ENCODE measurements at regions not wholly inside any gene's neighbourhood (a gene's known extent, or its start where the extent isn't known, plus 50 kb on each side); places are given as distances from the start of the nearest gene placed in this dataset.

DNA sequence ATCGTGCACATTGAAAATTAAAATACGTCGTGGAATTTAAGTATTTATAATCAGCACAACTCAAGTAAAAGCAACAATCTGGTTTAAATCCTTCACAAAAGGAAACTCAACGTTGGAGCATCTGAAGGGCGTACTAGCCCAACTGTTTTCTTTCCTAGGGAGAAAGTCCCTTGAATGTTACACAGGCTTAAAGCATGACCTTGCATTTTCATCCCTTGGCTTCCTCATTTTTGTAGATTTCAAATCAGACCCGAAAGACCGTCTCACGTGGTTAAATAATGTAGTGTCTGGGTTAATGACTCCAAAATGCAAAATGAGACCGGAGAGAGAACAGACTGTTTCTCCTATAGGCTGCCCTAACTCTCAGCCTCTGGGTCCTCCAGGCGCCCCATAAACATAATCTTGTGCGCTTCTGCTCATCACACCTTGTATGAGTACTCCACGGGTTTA is 249.2 kb upstream of the RREB1 start:
- H3K27me3 ChIP-seq (ENCODE audit: insufficient read depth, poor library complexity, severe bottlenecking) = no peaks in the 10 kb centered on the region
- H3K4me3 ChIP-seq (ENCODE audit: severe bottlenecking) = no peak overlapping the region
- ATAC-seq (ENCODE audit: low read depth) (no peak), DNase-seq (ENCODE audit: low spot score) (no peak)
- peaks cover 21% of the 10 kb centered on the region for H3K4me1 ChIP-seq (ENCODE audit: insufficient read depth, poor library complexity, severe bottlenecking)
- no peaks in the 10 kb centered on the region for H3K9me3 ChIP-seq (ENCODE audit: severe bottlenecking)
- no peaks in the 10 kb centered on the region for H3K36me3 ChIP-seq (ENCODE audit: low read depth)
- H3K27ac ChIP-seq (ENCODE audit: poor library complexity, severe bottlenecking) = peak overlapping the region; percentile 92
- no peak for TF ChIP-seq CTCF (IDR thresholded peaks at IDR 0.05; ENCODE audit: poor library complexity, severe bottlenecking)

DNA sequence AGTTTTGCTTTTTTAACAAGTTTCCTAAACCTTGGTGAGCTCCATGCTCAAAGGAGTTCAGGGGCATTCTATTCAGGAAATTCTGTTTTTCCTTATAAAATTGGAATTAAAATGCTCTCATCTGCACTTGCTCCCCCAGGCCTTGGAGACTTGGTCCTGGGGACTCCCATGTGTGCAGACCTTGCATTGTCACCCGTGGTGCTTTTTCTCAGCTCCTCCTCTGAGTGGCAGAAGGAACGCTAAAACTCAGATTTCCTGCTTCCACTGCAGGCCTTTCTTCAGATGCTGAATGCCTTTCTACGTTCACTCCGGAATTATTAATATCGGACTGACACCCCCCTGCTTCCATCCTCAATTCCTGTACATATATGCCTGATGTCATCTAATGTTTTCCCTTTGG is 248.7 kb upstream of the RREB1 start:
- ATAC-seq (ENCODE audit: low read depth) = no peak
- H3K36me3 ChIP-seq (ENCODE audit: low read depth) = no peaks in the 10 kb centered on the region
- H3K27ac ChIP-seq (ENCODE audit: poor library complexity, severe bottlenecking) = peak overlapping the region; percentile 92
- H3K4me1 ChIP-seq (ENCODE audit: insufficient read depth, poor library complexity, severe bottlenecking) = peaks cover 21% of the 10 kb centered on the region
- no peak for TF ChIP-seq CTCF (IDR thresholded peaks at IDR 0.05; ENCODE audit: poor library complexity, severe bottlenecking)
- H3K9me3 ChIP-seq (ENCODE audit: severe bottlenecking) = no peaks in the 10 kb centered on the region
- H3K4me3 ChIP-seq (ENCODE audit: severe bottlenecking) = no peak overlapping the region
- no peaks in the 10 kb centered on the region for H3K27me3 ChIP-seq (ENCODE audit: insufficient read depth, poor library complexity, severe bottlenecking)
- no peak for DNase-seq (ENCODE audit: low spot score)

DNA sequence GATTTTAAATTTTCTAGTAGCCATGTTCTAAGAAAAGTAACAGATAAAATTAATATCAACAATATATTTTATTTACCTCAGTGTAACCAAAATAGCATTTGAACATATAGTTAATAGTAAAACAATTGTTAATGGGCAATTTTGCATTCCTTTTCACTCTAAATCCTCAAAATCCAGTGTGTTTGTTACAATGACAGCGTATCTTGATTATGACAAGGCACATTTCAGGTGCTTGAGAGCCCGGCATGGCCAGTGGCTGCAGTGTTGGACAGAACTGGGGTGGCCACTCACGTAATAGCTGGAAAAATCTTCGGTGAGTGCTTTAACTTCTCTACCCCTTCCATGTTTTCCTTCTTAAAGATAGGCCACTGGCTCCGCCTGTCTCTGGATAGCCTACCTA is 248.0 kb upstream of the RREB1 start:
- TF ChIP-seq CTCF (IDR thresholded peaks at IDR 0.05; ENCODE audit: poor library complexity, severe bottlenecking) = no peak
- H3K27me3 ChIP-seq (ENCODE audit: insufficient read depth, poor library complexity, severe bottlenecking) = no peaks in the 10 kb centered on the region
- ATAC-seq (ENCODE audit: low read depth) = no peak
- H3K4me1 ChIP-seq (ENCODE audit: insufficient read depth, poor library complexity, severe bottlenecking) = peaks cover 21% of the 10 kb centered on the region
- H3K36me3 ChIP-seq (ENCODE audit: low read depth) = no peaks in the 10 kb centered on the region
- no peak overlapping the region for H3K27ac ChIP-seq (ENCODE audit: poor library complexity, severe bottlenecking)
- DNase-seq (ENCODE audit: low spot score) = no peak
- H3K9me3 ChIP-seq (ENCODE audit: severe bottlenecking) = no peaks in the 10 kb centered on the region
- H3K4me3 ChIP-seq (ENCODE audit: severe bottlenecking) = no peak overlapping the region

DNA sequence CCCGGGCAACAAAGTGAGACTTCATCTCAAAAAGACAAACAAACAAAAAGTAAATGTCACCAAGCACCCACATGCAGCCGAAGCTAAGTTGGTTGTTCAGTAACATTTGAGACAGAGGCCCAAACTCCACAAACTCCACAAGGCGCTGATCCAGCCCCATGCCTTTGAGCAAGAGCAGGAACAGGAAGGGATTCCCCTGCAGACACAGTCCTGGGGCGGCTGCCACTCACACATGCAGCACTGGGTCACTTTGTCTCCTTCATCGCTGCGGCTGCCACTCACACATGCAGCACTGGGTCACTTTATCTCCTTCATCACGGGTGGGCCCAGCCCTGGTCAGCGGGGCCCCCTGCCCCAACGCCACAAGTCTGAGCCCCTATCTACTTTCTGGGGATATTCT is 246.9 kb upstream of the RREB1 start:
- no peaks in the 10 kb centered on the region for H3K27me3 ChIP-seq (ENCODE audit: insufficient read depth, poor library complexity, severe bottlenecking)
- TF ChIP-seq CTCF (IDR thresholded peaks at IDR 0.05; ENCODE audit: poor library complexity, severe bottlenecking) = no peak
- H3K9me3 ChIP-seq (ENCODE audit: severe bottlenecking) = no peaks in the 10 kb centered on the region
- H3K4me3 ChIP-seq (ENCODE audit: severe bottlenecking) = no peak overlapping the region
- DNase-seq (ENCODE audit: low spot score) (no peak), ATAC-seq (ENCODE audit: low read depth) (no peak)
- no peaks in the 10 kb centered on the region for H3K36me3 ChIP-seq (ENCODE audit: low read depth)
- H3K27ac ChIP-seq (ENCODE audit: poor library complexity, severe bottlenecking) = no peak overlapping the region
- H3K4me1 ChIP-seq (ENCODE audit: insufficient read depth, poor library complexity, severe bottlenecking) = peaks cover 21% of the 10 kb centered on the region

DNA sequence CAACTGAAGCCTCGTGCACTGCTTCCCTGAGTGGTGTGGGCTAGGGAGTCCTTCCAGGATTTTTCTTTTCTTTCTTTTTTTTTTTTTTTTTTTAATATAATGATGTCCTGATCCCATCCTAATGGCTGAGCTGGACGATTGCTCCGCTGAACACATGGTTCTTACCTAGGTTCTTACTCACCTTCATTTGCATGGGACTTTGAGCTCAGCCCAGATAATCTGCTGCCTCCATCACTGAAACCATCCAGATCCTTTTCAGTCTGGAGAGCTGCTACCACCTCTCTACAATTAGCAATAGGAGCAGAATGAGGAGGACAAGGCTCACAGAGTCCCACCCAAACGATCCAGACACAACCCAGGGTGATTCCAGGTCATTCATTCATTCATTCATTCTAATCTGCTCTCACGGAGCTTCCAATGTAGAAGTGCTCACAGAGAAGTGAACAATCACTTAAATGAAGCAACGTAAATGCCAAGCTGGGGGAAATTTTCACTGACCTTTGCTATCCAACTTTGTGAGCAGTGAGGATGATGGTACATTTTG is 246.3 kb upstream of the RREB1 start:
- no peak overlapping the region for H3K4me3 ChIP-seq (ENCODE audit: severe bottlenecking)
- DNase-seq (ENCODE audit: low spot score) (no peak), ATAC-seq (ENCODE audit: low read depth) (no peak)
- TF ChIP-seq CTCF (IDR thresholded peaks at IDR 0.05; ENCODE audit: poor library complexity, severe bottlenecking) = no peak
- H3K36me3 ChIP-seq (ENCODE audit: low read depth) = no peaks in the 10 kb centered on the region
- H3K27me3 ChIP-seq (ENCODE audit: insufficient read depth, poor library complexity, severe bottlenecking) = no peaks in the 10 kb centered on the region
- no peak overlapping the region for H3K27ac ChIP-seq (ENCODE audit: poor library complexity, severe bottlenecking)
- peaks cover 16% of the 10 kb centered on the region for H3K4me1 ChIP-seq (ENCODE audit: insufficient read depth, poor library complexity, severe bottlenecking)
- H3K9me3 ChIP-seq (ENCODE audit: severe bottlenecking) = no peaks in the 10 kb centered on the region

Data from RWPE2 (cell line).